Peyer's patch (tissue), 4 donors: ENCODE measurements at regions not wholly inside any gene's neighbourhood (a gene's known extent, or its start where the extent isn't known, plus 50 kb on each side); places are given as distances from the start of the nearest gene placed in this dataset.

Experiments used
- DNase-seq, 3 donors: peaks; one replicate each; pipeline ENCODE4 v3.0.0-alpha.2; 2017 to 2019
- H3K27ac ChIP-seq, 4 donors: fragments of 200-600 bp; sonication (generic); one replicate each; pipeline ENCODE4 v1.5.1; 2016 to 2019
- H3K27me3 ChIP-seq, 2 donors: fragments of 200-600 bp; sonication (generic); one replicate each; pipeline ENCODE4 v1.5.1; 2019
- H3K36me3 ChIP-seq, 3 donors: fragments of 200-600 bp; sonication (generic); one replicate each; pipeline ENCODE4 v1.5.1; 2016 to 2019
- H3K4me1 ChIP-seq, 4 donors: fragments of 200-600 bp; sonication (generic); one replicate each; pipeline ENCODE4 v1.5.1; 2016 to 2019
- H3K4me3 ChIP-seq, 4 donors: fragments of 200-600 bp; sonication (generic); 1 replicate in 3 of 4; 2 replicates in 1 of 4; pipeline ENCODE4 v1.5.1; 2016 to 2019; ENCODE audit warnings: mild to moderate bottlenecking in 1 of 4
- H3K9me3 ChIP-seq, 4 donors: fragments of 200-600 bp; sonication (generic); one replicate each; pipeline ENCODE4 v1.5.1; 2016 to 2019; ENCODE audit warnings: mild to moderate bottlenecking in 1 of 4
- CTCF ChIP-seq, 6 experiments: fragments of 450-650 bp in 4 of 6; fragments of 200-600 bp in 2 of 6; sonication (generic) in 1 of 6; IDR thresholded peaks; one replicate each; pipeline ENCODE4 v1.5.1; 2017 to 2019; ENCODE audit warnings: antibody characterized with exemption in 6 of 6, mild to moderate bottlenecking in 3 of 6, moderate library complexity in 1 of 6
- POLR2A ChIP-seq, 2 donors: fragments of 450-650 bp; IDR thresholded peaks; one replicate each; pipeline ENCODE4 v1.5.1; 2017; ENCODE audit warnings: antibody characterized with exemption in 2 of 2, mild to moderate bottlenecking in 2 of 2, moderate library complexity in 2 of 2

- H3K4me1 ChIP-seq: no peaks in the 10 kb centered on the region
Observed at GRCh38 chr17:69788957-69789356, 286.1 kb upstream of the KCNJ16 start.

GRCh38 chr17:69796078-69796477, 278.9 kb upstream of the KCNJ16 start:
- Histone ChIP-seq H3K36me3 (no peaks in the 10 kb centered on the region), H3K27me3 (no peaks in the 10 kb centered on the region), H3K4me3 (no peak overlapping the region), H3K27ac (no peak overlapping the region), H3K4me1 (no peaks in the 10 kb centered on the region), H3K9me3 (no peaks in the 10 kb centered on the region)
- no peak for DNase-seq
- TF ChIP-seq CTCF (IDR thresholded peaks at IDR 0.05): no peak
- no peak for TF ChIP-seq POLR2A (IDR thresholded peaks at IDR 0.05)

More at GRCh38 chr17:69788957-69789356, 286.1 kb upstream of the KCNJ16 start:
- DNase-seq: no peak
- Histone ChIP-seq H3K27me3 (no peaks in the 10 kb centered on the region), H3K27ac (no peak overlapping the region), H3K4me3 (no peak overlapping the region), H3K36me3 (no peaks in the 10 kb centered on the region), H3K9me3 (no peaks in the 10 kb centered on the region)
- TF ChIP-seq CTCF (IDR thresholded peaks at IDR 0.05) (no peak), POLR2A (IDR thresholded peaks at IDR 0.05) (no peak)

DNA sequence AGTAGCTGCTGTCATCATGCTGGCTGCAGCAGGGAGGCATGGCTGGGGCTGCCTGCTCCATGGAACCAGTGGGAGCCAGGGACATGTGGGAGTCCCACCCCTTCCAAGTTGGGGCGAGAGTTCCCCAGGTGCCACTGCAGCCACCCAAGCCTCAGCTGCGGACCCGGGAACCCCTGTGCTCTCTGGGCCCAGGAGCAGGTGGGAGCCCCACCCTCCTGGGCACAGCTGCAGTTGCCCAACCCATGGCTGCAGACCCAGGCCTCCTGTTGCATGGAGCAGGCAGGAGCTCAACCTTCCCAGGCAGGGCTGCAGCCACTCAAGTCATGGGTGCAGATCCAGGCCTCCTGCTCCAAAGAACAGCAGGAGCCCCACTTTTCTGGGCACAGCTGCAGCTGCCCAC, 274.2 kb upstream of the KCNJ16 start:
- Histone ChIP-seq H3K27me3 (no peaks in the 10 kb centered on the region), H3K4me3 (no peak overlapping the region), H3K27ac (no peak overlapping the region), H3K9me3 (no peaks in the 10 kb centered on the region), H3K4me1 (no peaks in the 10 kb centered on the region), H3K36me3 (no peaks in the 10 kb centered on the region)
- DNase-seq: no peak
- TF ChIP-seq POLR2A (IDR thresholded peaks at IDR 0.05) (no peak), CTCF (IDR thresholded peaks at IDR 0.05) (no peak)

- H3K36me3 ChIP-seq: no peaks in the 10 kb centered on the region
- H3K4me3 ChIP-seq: no peak overlapping the region
- TF ChIP-seq CTCF (IDR thresholded peaks at IDR 0.05): no peak
- TF ChIP-seq POLR2A (IDR thresholded peaks at IDR 0.05): no peak
- no peak overlapping the region for H3K27ac ChIP-seq
- no peaks in the 10 kb centered on the region for H3K27me3 ChIP-seq
- H3K9me3 ChIP-seq: no peaks in the 10 kb centered on the region
- no peaks in the 10 kb centered on the region for H3K4me1 ChIP-seq
- DNase-seq: no peak
Observed at GRCh38 chr17:69801368-69801767, 273.7 kb upstream of the KCNJ16 start.

- Histone ChIP-seq H3K4me3 (no peak overlapping the region), H3K4me1 (no peaks in the 10 kb centered on the region), H3K9me3 (no peaks in the 10 kb centered on the region), H3K36me3 (no peaks in the 10 kb centered on the region), H3K27ac (no peak overlapping the region), H3K27me3 (no peaks in the 10 kb centered on the region)
- TF ChIP-seq POLR2A (IDR thresholded peaks at IDR 0.05) (no peak), CTCF (IDR thresholded peaks at IDR 0.05) (no peak)
- DNase-seq: no peak
Observed at GRCh38 chr17:69802045-69802740, 272.8 kb upstream of the KCNJ16 start.

DNA sequence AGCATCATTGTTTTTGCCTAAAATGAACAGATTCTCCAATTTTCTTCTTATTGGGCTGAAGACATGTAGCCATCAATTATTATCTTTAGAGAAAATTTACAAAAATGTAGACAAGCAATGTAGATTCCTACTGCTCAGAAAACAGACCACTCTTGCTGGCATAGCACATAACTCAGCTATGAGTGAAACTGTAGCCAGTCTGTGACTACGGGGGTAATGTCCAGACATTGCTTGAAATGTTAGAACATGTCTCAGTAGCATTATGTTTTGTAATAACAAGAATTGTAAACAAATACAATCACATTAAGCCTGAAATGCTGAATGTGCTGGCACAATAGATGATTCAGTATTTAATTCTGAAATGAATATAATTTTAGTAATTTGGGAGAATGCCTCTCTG, 265.7 kb upstream of the KCNJ16 start:
- no peaks in the 10 kb centered on the region for H3K27me3 ChIP-seq
- no peaks in the 10 kb centered on the region for H3K9me3 ChIP-seq
- no peak for TF ChIP-seq CTCF (IDR thresholded peaks at IDR 0.05)
- no peak for TF ChIP-seq POLR2A (IDR thresholded peaks at IDR 0.05)
- no peaks in the 10 kb centered on the region for H3K4me1 ChIP-seq
- H3K4me3 ChIP-seq: no peak overlapping the region
- H3K27ac ChIP-seq: no peak overlapping the region
- no peaks in the 10 kb centered on the region for H3K36me3 ChIP-seq
- DNase-seq: no peak
